ENCODE measurements at regions not wholly inside any gene's neighbourhood (a gene's known extent, or its start where the extent isn't known, plus 50 kb on each side); places are given as distances from the start of the nearest gene placed in this dataset.

DNA sequence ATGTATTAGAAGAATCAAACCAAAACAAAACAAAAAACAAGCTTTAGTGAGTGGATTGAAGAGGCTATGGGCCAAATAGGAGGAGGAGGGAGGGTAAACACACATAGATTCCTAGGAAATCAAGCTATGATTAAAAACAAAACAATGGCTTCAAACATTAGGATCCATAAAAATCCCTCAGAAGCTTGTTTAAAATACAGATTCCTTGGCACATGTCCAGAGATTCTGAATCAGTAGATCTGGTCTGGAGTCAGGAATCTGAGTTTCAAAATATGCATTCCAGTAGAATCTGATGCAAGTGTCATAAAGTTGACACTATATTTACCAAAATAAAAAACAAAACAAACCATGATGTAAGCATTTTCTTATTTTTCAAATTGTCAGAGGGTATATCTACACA is 692.8 kb upstream of the SGCG start:
- Mint-ChIP-seq H3K4me3 (no peak overlapping the region), H3K4me1 (no peaks in the 10 kb centered on the region)

More for the DNA sequence above, 692.8 kb upstream of the SGCG start:
- Histone ChIP-seq H3K9ac (ENCODE audit: extremely low read depth, insufficient read length, low read length) (no peak overlapping the region), H3K23me2 (ENCODE audit: insufficient read length, low read depth, low read length, poor library complexity, severe bottlenecking) (no peaks in the 10 kb centered on the region), H2AK5ac (ENCODE audit: insufficient read length, low read length) (no peak overlapping the region), H4K5ac (ENCODE audit: insufficient read length, low read depth, low read length) (no peak overlapping the region), H3T11ph (ENCODE audit: low read length) (no peak overlapping the region), H2BK12ac (ENCODE audit: insufficient read length, low read depth, low read length) (no peak overlapping the region), H2BK120ac (ENCODE audit: low read depth, low read length, poor library complexity, severe bottlenecking) (no peak overlapping the region), H4K20me1 (ENCODE audit: control insufficient read depth, insufficient read depth, insufficient read length) (no peaks in the 10 kb centered on the region), H2BK5ac (ENCODE audit: insufficient read length, low read length) (no peak overlapping the region), H3K79me2 (ENCODE audit: insufficient read depth, low read length) (no peaks in the 10 kb centered on the region), H3K79me1 (ENCODE audit: insufficient read depth, low read depth, low read length, poor library complexity, severe bottlenecking) (no peaks in the 10 kb centered on the region), H4K8ac (replicated peaks; ENCODE audit: insufficient read length, low read depth, low read length) (no peak overlapping the region), H2BK15ac (ENCODE audit: low read depth, low read length) (no peak overlapping the region), H2AFZ (ENCODE audit: low read length) (no peak overlapping the region), H3K4me2 (ENCODE audit: insufficient read depth, insufficient read length, low read length) (no peak overlapping the region), H4K91ac (ENCODE audit: insufficient read length, low read depth, low read length) (no peak overlapping the region), H3K27me3 (ENCODE audit: insufficient read depth, low read length) (no peaks in the 10 kb centered on the region), H3K9me3 (ENCODE audit: control insufficient read depth, low read depth, low read length) (no peaks in the 10 kb centered on the region), H3K56ac (ENCODE audit: insufficient read length, low read depth, low read length) (no peak overlapping the region), H3K23ac (ENCODE audit: insufficient read length, low read depth, low read length) (no peak overlapping the region), H3K4ac (ENCODE audit: low read depth, low read length) (no peak overlapping the region), H3K18ac (ENCODE audit: insufficient read length, low read depth, low read length) (no peak overlapping the region), H3K27ac (ENCODE audit: insufficient read length, low read depth, low read length) (no peak overlapping the region), H3K4me1 (ENCODE audit: insufficient read depth, low read length) (no peaks in the 10 kb centered on the region), H2BK20ac (ENCODE audit: low read depth, low read length, poor library complexity, severe bottlenecking) (no peak overlapping the region), H3K14ac (ENCODE audit: insufficient read depth, low read length) (no peak overlapping the region)
- Mint-ChIP-seq H3K9me3 (peaks cover 0 to 3% of the 10 kb centered on the region in 2 experiments; a peak in 3 of 5 replicates), H3K27me3 (ENCODE audit: low read depth) (no peaks in the 10 kb centered on the region), H3K36me3 (ENCODE audit: insufficient read depth in 1 of 3, low read depth in 3 of 3) (no peaks in the 10 kb centered on the region), H3K27ac (no peak overlapping the region)
- TF ChIP-seq, protein P1, sequence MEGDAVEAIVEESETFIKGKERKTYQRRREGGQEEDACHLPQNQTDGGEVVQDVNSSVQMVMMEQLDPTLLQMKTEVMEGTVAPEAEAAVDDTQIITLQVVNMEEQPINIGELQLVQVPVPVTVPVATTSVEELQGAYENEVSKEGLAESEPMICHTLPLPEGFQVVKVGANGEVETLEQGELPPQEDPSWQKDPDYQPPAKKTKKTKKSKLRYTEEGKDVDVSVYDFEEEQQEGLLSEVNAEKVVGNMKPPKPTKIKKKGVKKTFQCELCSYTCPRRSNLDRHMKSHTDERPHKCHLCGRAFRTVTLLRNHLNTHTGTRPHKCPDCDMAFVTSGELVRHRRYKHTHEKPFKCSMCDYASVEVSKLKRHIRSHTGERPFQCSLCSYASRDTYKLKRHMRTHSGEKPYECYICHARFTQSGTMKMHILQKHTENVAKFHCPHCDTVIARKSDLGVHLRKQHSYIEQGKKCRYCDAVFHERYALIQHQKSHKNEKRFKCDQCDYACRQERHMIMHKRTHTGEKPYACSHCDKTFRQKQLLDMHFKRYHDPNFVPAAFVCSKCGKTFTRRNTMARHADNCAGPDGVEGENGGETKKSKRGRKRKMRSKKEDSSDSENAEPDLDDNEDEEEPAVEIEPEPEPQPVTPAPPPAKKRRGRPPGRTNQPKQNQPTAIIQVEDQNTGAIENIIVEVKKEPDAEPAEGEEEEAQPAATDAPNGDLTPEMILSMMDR (conservative IDR thresholded peaks at IDR 0.05) = no peak
- DNase-seq = no peak
